GM23248 (cell line): ENCODE measurements at regions not wholly inside any gene's neighbourhood (a gene's known extent, or its start where the extent isn't known, plus 50 kb on each side); places are given as distances from the start of the nearest gene placed in this dataset.

Experiments
- DNase-seq: peaks from one replicate; pipeline ENCODE4 v3.0.0-alpha.2; 2015
- H2AFZ ChIP-seq: fragments of 200-600 bp; sonication (generic); 2 replicates; pipeline ENCODE4 v1.6.1; 2016; ENCODE audit warnings: antibody characterized with exemption
- H3F3A ChIP-seq: fragments of 200-600 bp; sonication (generic); 2 replicates; pipeline ENCODE4 v1.6.1; 2016; ENCODE audit warnings: mild to moderate bottlenecking, antibody characterized with exemption, mixed run types; ENCODE audit not compliant: insufficient read depth
- H3K27ac ChIP-seq: fragments of 200-600 bp; sonication (generic); 2 replicates; pipeline ENCODE4 v1.5.1; 2016; ENCODE audit warnings: mild to moderate bottlenecking
- H3K27me3 ChIP-seq: fragments of 200-600 bp; sonication (generic); replicated peaks from 2 replicates; pipeline ENCODE4 v1.6.1; 2016; ENCODE audit warnings: mild to moderate bottlenecking; ENCODE audit not compliant: insufficient read depth
- H3K36me3 ChIP-seq: fragments of 200-600 bp; sonication (generic); 2 replicates; pipeline ENCODE4 v1.6.1; 2016; ENCODE audit warnings: low read depth, mild to moderate bottlenecking
- H3K4me1 ChIP-seq: fragments of 200-600 bp; sonication (generic); 2 replicates; pipeline ENCODE4 v1.6.1; 2016; ENCODE audit warnings: mild to moderate bottlenecking; ENCODE audit not compliant: insufficient read depth
- H3K4me2 ChIP-seq: fragments of 200-600 bp; sonication (generic); one replicate; pipeline ENCODE4 v1.6.1; 2016; ENCODE audit warnings: mild to moderate bottlenecking; ENCODE audit not compliant: unreplicated experiment
- H3K4me3 ChIP-seq: fragments of 200-600 bp; sonication (generic); 2 replicates; pipeline ENCODE4 v1.5.1; 2016; ENCODE audit warnings: mild to moderate bottlenecking
- H3K79me2 ChIP-seq: fragments of 200-600 bp; sonication (generic); 2 replicates; pipeline ENCODE4 v1.6.1; 2016; ENCODE audit warnings: mild to moderate bottlenecking; ENCODE audit not compliant: insufficient read depth
- H3K9ac ChIP-seq: fragments of 200-600 bp; sonication (generic); 2 replicates; pipeline ENCODE4 v1.6.1; 2016; ENCODE audit warnings: mild to moderate bottlenecking
- H3K9me2 ChIP-seq: fragments of 200-600 bp; sonication (generic); 2 replicates; pipeline ENCODE4 v1.6.1; 2016; ENCODE audit warnings: mixed run types, mild to moderate bottlenecking, moderate library complexity; ENCODE audit not compliant: insufficient read depth
- H3K9me3 ChIP-seq: fragments of 200-600 bp; sonication (generic); one replicate; pipeline ENCODE4 v1.6.1; 2017; ENCODE audit warnings: low read depth
- H4K20me1 ChIP-seq: fragments of 200-600 bp; sonication (generic); 2 replicates; pipeline ENCODE4 v1.6.0; 2016; ENCODE audit not compliant: insufficient read depth
- EZH2 ChIP-seq: fragments of 200-600 bp; sonication (generic); IDR thresholded peaks from 2 replicates; pipeline ENCODE4 v1.6.1; 2018; ENCODE audit warnings: antibody characterized with exemption, mild to moderate bottlenecking; ENCODE audit not compliant: insufficient read depth, poor library complexity, severe bottlenecking
- EZH2phosphoT487 ChIP-seq: fragments of 200-600 bp; sonication (generic); IDR thresholded peaks from 2 replicates; pipeline ENCODE4 v1.6.1; 2018; ENCODE audit warnings: antibody characterized with exemption, moderate library complexity, mild to moderate bottlenecking, low read depth; ENCODE audit not compliant: insufficient read depth
- WGBS, 2 experiments: methylation state at CpG; one replicate each; pipeline ENCODE4 v1.1.6; 2015 to 2017; ENCODE audit warnings: low lambda C conversion rate in 2 of 2, low coverage in 1 of 2; ENCODE audit errors: missing lambda C conversion rate in 2 of 2; 5-methylcytosine and 5-hydroxymethylcytosine counted together
- in situ Hi-C: fragments of 300-500 bp; cut with MboI; formaldehyde crosslinking; loops from 2 replicates; pipeline ENCODE4 v1.15.0; 2020

GRCh38 chr2:79388024-79388423, 124.8 kb upstream of the CTNNA2 start:
- no peak overlapping the region for H3K27ac ChIP-seq
- H3F3A ChIP-seq: no peaks in the 10 kb centered on the region
- H3K4me3 ChIP-seq: no peak overlapping the region
- TF ChIP-seq EZH2: no peak
- DNase-seq: no peak
- no peaks in the 10 kb centered on the region for H4K20me1 ChIP-seq
- H3K4me2 ChIP-seq: no peak overlapping the region
- no peak overlapping the region for H3K9ac ChIP-seq
- in situ Hi-C loops: no loop called here
- no peak overlapping the region for H2AFZ ChIP-seq
- H3K79me2 ChIP-seq: no peaks in the 10 kb centered on the region
- no peaks in the 10 kb centered on the region for H3K36me3 ChIP-seq
- no peaks in the 10 kb centered on the region for H3K27me3 ChIP-seq
- no peaks in the 10 kb centered on the region for H3K9me2 ChIP-seq
- WGBS, 2 experiments: 18 to 24% methylated on average over 4 of the region's 4 CpGs
- H3K9me3 ChIP-seq: no peaks in the 10 kb centered on the region
- no peaks in the 10 kb centered on the region for H3K4me1 ChIP-seq

DNA sequence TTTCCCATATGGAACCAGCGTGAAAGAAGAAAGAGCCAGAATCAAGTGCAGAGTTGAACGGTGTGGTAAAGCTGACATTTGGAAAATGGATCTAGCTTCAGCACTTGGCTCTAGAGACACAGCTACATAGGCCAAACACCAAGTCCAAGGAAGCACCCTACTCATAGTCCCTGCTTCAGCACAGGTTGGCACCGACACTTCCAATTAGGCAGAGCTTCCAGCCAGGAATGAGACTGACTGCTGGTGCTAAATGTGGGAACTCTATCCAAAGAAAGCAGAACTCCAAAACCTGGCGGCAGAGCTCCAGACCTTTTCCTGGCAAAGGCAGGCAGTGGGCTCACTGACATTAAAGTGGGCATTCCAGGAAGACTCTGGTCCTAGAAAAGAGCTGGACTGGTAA, 125.4 kb upstream of the CTNNA2 start:
- H3K4me1 ChIP-seq: no peaks in the 10 kb centered on the region
- no peak overlapping the region for H3K9ac ChIP-seq
- no peak for TF ChIP-seq EZH2phosphoT487
- no peak for TF ChIP-seq EZH2
- DNase-seq: no peak
- no peaks in the 10 kb centered on the region for H3K79me2 ChIP-seq
- WGBS, 2 experiments: 17 to 21% methylated on average over 4 of the region's 4 CpGs
- no peak overlapping the region for H3K27ac ChIP-seq
- no peak overlapping the region for H3K4me2 ChIP-seq
- H3K36me3 ChIP-seq: no peaks in the 10 kb centered on the region
- H3K4me3 ChIP-seq: no peak overlapping the region
- no peaks in the 10 kb centered on the region for H4K20me1 ChIP-seq
- H3K9me3 ChIP-seq: no peaks in the 10 kb centered on the region
- no peaks in the 10 kb centered on the region for H3K27me3 ChIP-seq
- in situ Hi-C loops: no loop called here
- H3F3A ChIP-seq: no peaks in the 10 kb centered on the region
- no peaks in the 10 kb centered on the region for H3K9me2 ChIP-seq
- no peak overlapping the region for H2AFZ ChIP-seq

GRCh38 chr2:79383681-79384080, 129.2 kb upstream of the CTNNA2 start:
- H3K79me2 ChIP-seq: no peaks in the 10 kb centered on the region
- WGBS, 2 experiments: 4% methylated on average over 1 of the region's 1 CpG
- no peaks in the 10 kb centered on the region for H3K9me3 ChIP-seq
- H3K4me1 ChIP-seq: no peaks in the 10 kb centered on the region
- H3K27me3 ChIP-seq: no peaks in the 10 kb centered on the region
- no peak overlapping the region for H3K27ac ChIP-seq
- TF ChIP-seq EZH2phosphoT487 (no peak), EZH2 (no peak)
- H3K4me2 ChIP-seq: no peak overlapping the region
- H3F3A ChIP-seq: no peaks in the 10 kb centered on the region
- no peak overlapping the region for H3K9ac ChIP-seq
- H3K9me2 ChIP-seq: no peaks in the 10 kb centered on the region
- in situ Hi-C loops: no loop called here
- DNase-seq: no peak
- no peaks in the 10 kb centered on the region for H3K36me3 ChIP-seq
- H4K20me1 ChIP-seq: no peaks in the 10 kb centered on the region
- no peak overlapping the region for H3K4me3 ChIP-seq
- H2AFZ ChIP-seq: no peak overlapping the region

DNA sequence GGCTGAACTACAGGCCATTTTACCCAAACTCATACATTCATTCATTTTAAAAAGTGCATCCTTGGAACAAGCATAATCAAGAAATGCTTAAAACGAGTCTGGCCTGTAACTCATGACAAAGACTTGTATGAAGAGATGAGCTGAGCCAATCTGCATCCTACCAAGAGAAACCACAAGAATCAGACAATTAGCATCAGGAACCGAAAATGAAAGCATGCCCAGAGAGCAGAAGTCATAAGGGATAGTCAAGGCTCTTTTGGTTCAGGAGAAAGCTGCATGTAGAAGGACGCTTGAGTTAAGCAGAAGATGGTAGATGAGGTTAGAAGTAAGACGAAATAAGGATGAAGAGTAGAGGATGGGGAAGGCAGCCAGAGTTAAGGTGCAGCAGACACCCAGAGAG, 137.0 kb upstream of the CTNNA2 start:
- TF ChIP-seq EZH2 (no peak), EZH2phosphoT487 (no peak)
- Histone ChIP-seq H3K4me3 (no peak overlapping the region), H2AFZ (no peak overlapping the region), H3F3A (no peaks in the 10 kb centered on the region), H3K9me2 (no peaks in the 10 kb centered on the region), H3K4me1 (no peaks in the 10 kb centered on the region), H3K4me2 (no peak overlapping the region), H3K36me3 (no peaks in the 10 kb centered on the region), H3K9me3 (peaks cover 4% of the 10 kb centered on the region), H4K20me1 (no peaks in the 10 kb centered on the region), H3K79me2 (no peaks in the 10 kb centered on the region), H3K27ac (no peak overlapping the region), H3K9ac (no peak overlapping the region), H3K27me3 (no peaks in the 10 kb centered on the region)
- DNase-seq: no peak
- in situ Hi-C loops: no loop called here
- 7 to 11% methylated on average over 4 of the region's 4 CpGs for WGBS, 2 experiments
